ENCODE measurements at regions not wholly inside any gene's neighbourhood (a gene's known extent, or its start where the extent isn't known, plus 50 kb on each side); places are given as distances from the start of the nearest gene placed in this dataset.

DNA sequence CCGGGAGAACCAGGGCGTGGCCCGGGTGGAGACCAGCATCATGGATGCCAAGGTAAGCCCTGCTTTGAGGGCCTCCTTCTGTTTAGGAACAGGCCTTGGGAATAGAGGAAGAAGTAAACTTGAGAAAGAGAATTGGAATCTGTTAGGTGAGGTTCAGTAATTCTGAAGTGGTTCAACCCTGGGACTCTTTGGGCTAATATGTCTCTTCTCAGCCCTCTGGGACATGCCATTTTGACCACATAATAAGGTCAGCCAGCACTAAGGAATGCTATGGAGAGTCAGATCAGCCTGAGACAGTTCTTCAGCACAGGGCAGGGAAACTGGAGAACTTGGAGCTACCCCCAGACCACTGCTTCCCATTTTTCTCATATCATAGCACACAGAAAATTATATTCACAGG, 63.3 kb upstream of the PRPS1 start:
- H3K79me2 ChIP-seq (ENCODE audit: control insufficient read depth in 1 of 2, insufficient read depth in 2 of 2, low read length in 2 of 2) = no peaks in the 10 kb centered on the region
- H3K4ac ChIP-seq (replicated peaks; ENCODE audit: insufficient read length, low read depth, low read length) = no peak overlapping the region
- H4K5ac ChIP-seq (ENCODE audit: insufficient read length, low read depth, low read length) = no peak overlapping the region
- no peak overlapping the region for H4K8ac ChIP-seq (ENCODE audit: extremely low read depth, insufficient read depth, low read length)
- H3K9me3 ChIP-seq (ENCODE audit: insufficient read depth in 2 of 2, low read depth in 1 of 2, low read length in 1 of 2) = no peaks in the 10 kb centered on the region
- ChIA-PET POLR2A (ENCODE audit: partially characterized antibody) (interaction anchor here (1.1 to 1.5 kb wide), 2 partner anchors 63 to 71 kb away, joined by 3 to 8 read pairs; partner anchors contain the start of gene PRPS1), CTCF (ENCODE audit: partially characterized antibody) (no interaction called here)
- H2BK120ac ChIP-seq (replicated peaks; ENCODE audit: low read depth, low read length) = no peak overlapping the region
- H3K4me2 ChIP-seq (ENCODE audit: insufficient read depth in 1 of 2, low read depth in 2 of 2, low read length in 2 of 2) = no peak overlapping the region
- no peaks in the 10 kb centered on the region for H3K79me1 ChIP-seq (ENCODE audit: low read depth, low read length)
- DNase-seq (ENCODE audit: low read depth in 1 of 2, low spot score in 2 of 2) (no peak), FAIRE-seq (no peak)
- no peak overlapping the region for H2AFZ ChIP-seq (ENCODE audit: low read length)
- 0 out of 2 replicates have a peak overlapping the region, but pooled peaks have one; percentile 24 for H2AK5ac ChIP-seq (ENCODE audit: low read depth, low read length)
- no peaks in the 10 kb centered on the region for H3K27me3 ChIP-seq (replicated peaks in 1 of 4; ENCODE audit: control insufficient read depth in 3 of 4, extremely low read depth in 1 of 4, insufficient read depth in 3 of 4, low read length in 3 of 4)
- no peak overlapping the region; the same call in 1 of the 2 replicates for H2BK5ac ChIP-seq (ENCODE audit: low read depth, low read length)
- H3K14ac ChIP-seq (ENCODE audit: insufficient read length) = no peak overlapping the region
- 0 out of 2 replicates have a peak overlapping the region, but pooled peaks have one; percentile 80 for H2BK20ac ChIP-seq (ENCODE audit: low read length)
- TF ChIP-seq BRCA1 (IDR thresholded peaks at IDR 0.05; ENCODE audit: low read depth, low read length) (no peak), POLR2AphosphoS5 (IDR thresholded peaks at IDR 0.05; ENCODE audit: low read depth, low read length) (no peak)
- no peaks in the 10 kb centered on the region for H3K23me2 ChIP-seq (ENCODE audit: low read depth, low read length)
- H3K27ac ChIP-seq (ENCODE audit: low read depth, low read length) = no peak overlapping the region
- H3K4me3 ChIP-seq (ENCODE audit: extremely low read depth in 1 of 4, insufficient read depth in 2 of 4, low read depth in 3 of 4, low read length in 4 of 4) = no peak overlapping the region
- no peak overlapping the region for H3K23ac ChIP-seq (ENCODE audit: insufficient read length)
- no peak overlapping the region for H3K56ac ChIP-seq (replicated peaks; ENCODE audit: insufficient read length, low read depth, low read length)
- H3K9ac ChIP-seq (replicated peaks in 1 of 4; ENCODE audit: extremely low read depth in 1 of 4, low read depth in 3 of 4, low read length in 3 of 4) = no peak overlapping the region
- 100% methylated on average over 3 of the region's 3 CpGs; no CpG with 5 or more reads in 1 of the 2 experiments for WGBS, 2 experiments (ENCODE audit: extremely low coverage in 1 of 2, insufficient coverage in 1 of 2, insufficient read length in 1 of 2, insufficient replicate concordance in 2 of 2, low coverage in 1 of 2, low lambda C conversion rate in 2 of 2, missing lambda C conversion rate in 1 of 2)
- H3K18ac ChIP-seq (ENCODE audit: extremely low read depth, low read length) = no peak overlapping the region
- no peaks in the 10 kb centered on the region for H3K36me3 ChIP-seq (ENCODE audit: control insufficient read depth in 2 of 4, insufficient read depth in 4 of 4, low read length in 3 of 4)
- H3K4me1 ChIP-seq (replicated peaks in 1 of 4; ENCODE audit: control insufficient read depth in 3 of 4, insufficient read depth in 4 of 4, low read length in 3 of 4) = peaks cover 2 to 28% (median 14%) of the 10 kb centered on the region in 4 experiments; a peak in 6 of 7 replicates
- no peaks in the 10 kb centered on the region for H4K20me1 ChIP-seq (replicated peaks in 1 of 2; ENCODE audit: control insufficient read depth in 1 of 2, insufficient read depth in 2 of 2, low read length in 2 of 2)
- H4K91ac ChIP-seq (replicated peaks; ENCODE audit: insufficient read length, low read length) = no peak overlapping the region
- 0 out of 2 replicates have a peak overlapping the region, but pooled peaks have one; percentile 61 for H2BK15ac ChIP-seq (ENCODE audit: low read length)
- peak overlapping the region; percentile 75; the same call in 1 of the 2 replicates for H2BK12ac ChIP-seq (ENCODE audit: low read depth, low read length)

Data from H1 (cell line).